MCF 10A (cell line): ENCODE measurements at regions not wholly inside any gene's neighbourhood (a gene's known extent, or its start where the extent isn't known, plus 50 kb on each side); places are given as distances from the start of the nearest gene placed in this dataset.

ENCODE experiments used
- BruUV-seq: library from RNA; stranded (reverse); fragments of 400-500 nt; replicated peaks from 2 replicates; lab custom pipeline; 2021; lab: Mats Ljungman, UMichigan
- CTCF ChIA-PET: fragments of 300-600 bp; sonication (Branson Sonifier 250); formaldehyde crosslinking; extraction: SDS; loops from one replicate; lab custom pipeline; 2021; ENCODE audit warnings: antibody characterized with exemption, inconsistent platforms; lab: Yijun Ruan, JAX
- POLR2A ChIA-PET: fragments of 300-600, 350-650 bp; sonication (Branson Sonifier 250); formaldehyde crosslinking; extraction: SDS; loops from one replicate; lab custom pipeline; 2020; ENCODE audit warnings: antibody characterized with exemption, inconsistent platforms; lab: Yijun Ruan, JAX
- DNase-seq: peaks from one replicate; pipeline ENCODE4 v3.0.0-alpha.2; 2018; ENCODE audit not compliant: unreplicated experiment
- H3K27ac Mint-ChIP-seq: one replicate; pipeline ENCODE4 v1.8.0; 2022; ENCODE audit warnings: mild to moderate bottlenecking, low read depth, mixed read lengths; ENCODE audit not compliant: unreplicated experiment
- H3K27me3 Mint-ChIP-seq: one replicate; pipeline ENCODE4 v1.8.0; 2022; ENCODE audit warnings: mixed read lengths; ENCODE audit not compliant: insufficient read depth, unreplicated experiment
- H3K36me3 Mint-ChIP-seq: one replicate; pipeline ENCODE4 v1.8.0; 2022; ENCODE audit warnings: mild to moderate bottlenecking, moderate library complexity, mixed read lengths; ENCODE audit not compliant: insufficient read depth, unreplicated experiment
- H3K4me1 Mint-ChIP-seq: one replicate; pipeline ENCODE4 v1.8.0; 2022; ENCODE audit warnings: mixed read lengths; ENCODE audit not compliant: insufficient read depth, unreplicated experiment
- H3K4me3 Mint-ChIP-seq: one replicate; pipeline ENCODE4 v1.8.0; 2022; ENCODE audit warnings: mild to moderate bottlenecking, moderate library complexity, mixed read lengths; ENCODE audit not compliant: unreplicated experiment
- H3K9me3 Mint-ChIP-seq: one replicate; pipeline ENCODE4 v1.8.0; 2022; ENCODE audit warnings: mixed read lengths; ENCODE audit not compliant: unreplicated experiment
- intact Hi-C: fragments of 100-400 bp; cut with micrococcal nuclease; formaldehyde crosslinking; loops from 2 replicates; pipeline ENCODE4 v1.14.1; 2022
- TF ChIP-seq, protein P1 (sequence below): fragments of 200-600 bp; IDR thresholded peaks from one replicate; pipeline ENCODE4 v1.8.0; 2022; ENCODE audit warnings: antibody characterized with exemption, mild to moderate bottlenecking; ENCODE audit not compliant: unreplicated experiment

DNA sequence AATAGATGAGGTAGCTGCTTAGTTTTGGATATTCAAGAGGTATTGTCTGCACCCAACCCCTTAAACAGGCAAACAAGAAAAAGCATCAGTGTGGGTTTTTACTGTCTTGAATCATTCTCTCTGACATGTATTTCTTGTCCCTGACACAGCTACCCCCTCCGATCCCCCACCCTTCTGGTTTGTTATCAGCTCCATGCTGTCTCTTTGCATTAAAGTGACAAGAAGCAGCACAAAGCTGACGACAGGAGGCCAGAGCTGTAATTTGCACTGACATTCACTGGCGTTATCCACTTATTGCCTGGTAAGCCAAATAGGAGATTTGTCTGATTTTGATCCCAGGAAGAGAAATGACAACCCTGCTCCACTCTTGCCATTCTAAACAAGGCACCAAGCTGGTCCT, 83.3 kb upstream of the SNRK start:
- Mint-ChIP-seq H3K36me3 (no peaks in the 10 kb centered on the region), H3K27ac (no peak overlapping the region), H3K9me3 (peaks cover 13% of the 10 kb centered on the region), H3K4me1 (no peaks in the 10 kb centered on the region), H3K4me3 (no peak overlapping the region), H3K27me3 (no peaks in the 10 kb centered on the region)
- ChIA-PET CTCF (no interaction called here), POLR2A (interaction anchor here (1.4 to 1.8 kb wide), 2 partner anchors 17 to 19 kb away, joined by 4 to 6 read pairs; no protein-coding TSS in a partner anchor)
- intact Hi-C loops, result no loop called here
- BruUV-seq, result no TSS peak
- DNase-seq, result no peak
- TF ChIP-seq, protein P1, sequence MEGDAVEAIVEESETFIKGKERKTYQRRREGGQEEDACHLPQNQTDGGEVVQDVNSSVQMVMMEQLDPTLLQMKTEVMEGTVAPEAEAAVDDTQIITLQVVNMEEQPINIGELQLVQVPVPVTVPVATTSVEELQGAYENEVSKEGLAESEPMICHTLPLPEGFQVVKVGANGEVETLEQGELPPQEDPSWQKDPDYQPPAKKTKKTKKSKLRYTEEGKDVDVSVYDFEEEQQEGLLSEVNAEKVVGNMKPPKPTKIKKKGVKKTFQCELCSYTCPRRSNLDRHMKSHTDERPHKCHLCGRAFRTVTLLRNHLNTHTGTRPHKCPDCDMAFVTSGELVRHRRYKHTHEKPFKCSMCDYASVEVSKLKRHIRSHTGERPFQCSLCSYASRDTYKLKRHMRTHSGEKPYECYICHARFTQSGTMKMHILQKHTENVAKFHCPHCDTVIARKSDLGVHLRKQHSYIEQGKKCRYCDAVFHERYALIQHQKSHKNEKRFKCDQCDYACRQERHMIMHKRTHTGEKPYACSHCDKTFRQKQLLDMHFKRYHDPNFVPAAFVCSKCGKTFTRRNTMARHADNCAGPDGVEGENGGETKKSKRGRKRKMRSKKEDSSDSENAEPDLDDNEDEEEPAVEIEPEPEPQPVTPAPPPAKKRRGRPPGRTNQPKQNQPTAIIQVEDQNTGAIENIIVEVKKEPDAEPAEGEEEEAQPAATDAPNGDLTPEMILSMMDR, result no peak

DNA sequence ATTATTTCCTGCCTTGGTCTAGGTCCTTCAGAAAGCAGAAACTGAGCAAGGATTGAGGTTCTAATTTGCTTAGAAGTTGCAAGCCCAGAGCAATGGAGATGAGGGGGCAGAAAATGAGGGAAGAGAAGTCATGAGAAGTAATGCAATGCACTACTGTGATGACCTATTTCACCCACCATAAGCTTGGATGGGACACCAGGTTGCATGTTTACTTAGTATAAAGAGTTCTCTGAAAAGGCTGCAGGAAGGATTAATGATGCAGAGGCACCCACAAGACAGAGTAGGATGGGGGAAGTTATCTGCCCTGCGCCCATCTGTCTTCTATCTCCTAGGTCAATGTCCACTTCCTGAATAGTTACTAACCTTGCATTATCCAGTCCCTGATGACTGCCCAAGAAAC, 84.8 kb upstream of the SNRK start:
- Mint-ChIP-seq H3K9me3 (peaks cover 13% of the 10 kb centered on the region), H3K27ac (no peak overlapping the region), H3K4me3 (no peak overlapping the region), H3K27me3 (no peaks in the 10 kb centered on the region), H3K36me3 (no peaks in the 10 kb centered on the region), H3K4me1 (no peaks in the 10 kb centered on the region)
- BruUV-seq, result no TSS peak
- ChIA-PET POLR2A (interaction anchor here (0.7 kb wide), 1 partner anchor 676 kb away, joined by 3 read pairs; no protein-coding TSS in a partner anchor), CTCF (interaction anchor here (0.5 to 0.9 kb wide), 4 partner anchors 13 to 941 kb away, joined by 3 to 6 read pairs (median 4); no protein-coding TSS in a partner anchor)
- no peak for DNase-seq
- intact Hi-C loops, result no loop called here
- TF ChIP-seq, protein P1, result no peak

DNA sequence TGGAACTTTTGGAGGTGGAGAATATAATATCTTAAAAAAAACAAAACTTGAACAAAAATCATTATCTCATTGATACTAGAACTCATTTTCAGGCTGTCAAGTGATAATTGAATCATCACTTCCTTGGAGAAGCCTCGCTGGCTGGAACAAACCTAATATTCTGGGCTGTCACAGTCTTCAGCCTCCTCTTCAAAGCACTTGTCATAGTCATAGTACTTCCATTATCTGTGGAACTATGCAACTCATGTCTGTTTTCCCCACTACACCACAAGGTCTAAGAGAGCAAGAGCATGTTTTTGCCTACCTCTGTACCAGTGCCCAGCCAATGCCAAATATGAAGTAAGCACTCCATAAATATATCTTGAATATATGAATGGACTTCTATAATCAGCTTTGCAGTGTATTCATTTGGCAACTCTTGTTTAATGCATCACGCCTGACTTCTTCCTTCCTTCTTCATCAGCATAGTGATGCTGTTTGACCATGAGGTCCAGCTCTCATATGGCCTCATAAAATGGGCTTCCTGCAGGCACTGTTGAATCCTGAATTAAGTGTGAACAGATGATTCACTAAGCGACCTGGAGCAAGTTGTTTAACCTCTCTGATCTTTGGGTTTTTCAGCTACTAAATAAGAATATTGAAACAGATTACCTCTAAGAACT, 86.6 kb upstream of the SNRK start:
- TF ChIP-seq, protein P1, result no peak
- H3K4me3 Mint-ChIP-seq, result no peak overlapping the region
- no peaks in the 10 kb centered on the region for H3K4me1 Mint-ChIP-seq
- intact Hi-C loops, result no loop called here
- ChIA-PET CTCF (interaction anchor here (0.6 to 1.1 kb wide), 3 partner anchors 239 to 566 kb away, joined by 3 read pairs; no protein-coding TSS in a partner anchor), POLR2A (no interaction called here)
- peaks cover 13% of the 10 kb centered on the region for H3K9me3 Mint-ChIP-seq
- BruUV-seq, result no TSS peak
- H3K27ac Mint-ChIP-seq, result no peak overlapping the region
- DNase-seq, result no peak
- no peaks in the 10 kb centered on the region for H3K36me3 Mint-ChIP-seq
- no peaks in the 10 kb centered on the region for H3K27me3 Mint-ChIP-seq

DNA sequence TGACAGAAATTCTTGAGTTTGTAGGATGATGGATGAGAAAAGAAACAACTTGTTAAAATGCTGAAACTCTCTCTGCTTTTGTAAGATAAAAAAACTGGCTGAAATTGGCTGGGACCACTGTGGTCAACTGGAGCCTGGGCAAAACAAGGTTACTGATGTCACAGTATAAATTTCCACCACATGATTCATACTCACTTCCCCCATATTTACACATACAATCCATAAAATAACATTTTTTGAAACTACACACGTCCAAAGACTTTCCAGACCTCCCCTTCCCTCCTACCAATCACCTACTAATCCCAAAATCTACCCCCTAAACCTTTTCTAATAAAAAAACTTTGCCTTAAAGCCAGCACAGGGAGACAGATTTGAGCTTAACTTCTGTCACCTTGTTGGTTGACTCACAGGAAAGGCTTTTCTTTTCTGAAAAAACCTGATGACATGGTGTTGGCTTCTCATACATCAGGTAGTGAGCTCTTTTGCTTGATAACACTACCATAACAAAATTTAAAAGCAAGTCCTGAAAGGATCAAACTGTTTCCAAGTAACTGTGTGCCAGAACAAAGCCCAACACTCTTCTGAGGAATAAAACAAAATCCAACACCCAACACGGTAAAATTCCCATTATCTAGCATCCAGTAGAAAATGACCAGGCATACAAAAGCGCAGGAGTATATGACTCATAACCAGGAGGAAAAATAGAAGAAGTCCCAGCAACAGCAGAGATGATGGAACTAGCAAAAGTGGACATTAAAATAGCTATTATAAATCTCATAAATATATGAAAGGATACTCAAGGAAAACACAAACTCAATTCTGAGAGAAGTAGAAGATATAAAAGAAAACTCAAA, 87.3 kb upstream of the SNRK start:
- Mint-ChIP-seq H3K36me3 (no peaks in the 10 kb centered on the region), H3K9me3 (peaks cover 13% of the 10 kb centered on the region), H3K27ac (no peak overlapping the region), H3K27me3 (no peaks in the 10 kb centered on the region), H3K4me3 (no peak overlapping the region), H3K4me1 (no peaks in the 10 kb centered on the region)
- intact Hi-C loops, result no loop called here
- ChIA-PET POLR2A (interaction anchor here (0.6 kb wide), 1 partner anchor 129 kb away, joined by 3 read pairs; no protein-coding TSS in a partner anchor), CTCF (interaction anchor here (0.6 to 1.1 kb wide), 4 partner anchors 43 to 930 kb away, joined by 3 read pairs; no protein-coding TSS in a partner anchor)
- TF ChIP-seq, protein P1, result no peak
- DNase-seq, result no peak
- no TSS peak for BruUV-seq
